ENCODE measurements at regions not wholly inside any gene's neighbourhood (a gene's known extent, or its start where the extent isn't known, plus 50 kb on each side); places are given as distances from the start of the nearest gene placed in this dataset.

- H3K79me2 ChIP-seq (ENCODE audit: insufficient read depth, low read length): no peaks in the 10 kb centered on the region
- H3K27me3 ChIP-seq (ENCODE audit: insufficient read depth, low read length): no peaks in the 10 kb centered on the region
- H3K9ac ChIP-seq (ENCODE audit: low read length): no peak overlapping the region
- H3K4me1 ChIP-seq (ENCODE audit: control insufficient read depth in 1 of 2, insufficient read depth in 2 of 2, low read length in 2 of 2): no peaks in the 10 kb centered on the region
- no TSS peak for BruUV-seq (replicated peaks)
- H4K20me1 ChIP-seq (ENCODE audit: insufficient read depth): no peaks in the 10 kb centered on the region
- no peaks in the 10 kb centered on the region for H3K36me3 ChIP-seq (ENCODE audit: control insufficient read depth in 1 of 2, insufficient read depth in 2 of 2, low read length in 2 of 2)
- DNase-seq (ENCODE audit: low read depth, low spot score) (no peak), ATAC-seq (no peak)
- H2AFZ ChIP-seq (ENCODE audit: low read depth, low read length, poor library complexity, severe bottlenecking): no peak overlapping the region
- POLR2A ChIA-PET: no interaction called here
- H3K9me2 ChIP-seq (ENCODE audit: insufficient read depth): no peaks in the 10 kb centered on the region
- RAD21 ChIA-PET (ENCODE audit: low non-redundant PET in 1 of 2, low total read pairs in 2 of 2, uncharacterized antibody in 2 of 2, unreplicated experiment in 2 of 2): no interaction called here
- H3K4me3 ChIP-seq (replicated peaks in 1 of 2; ENCODE audit: low read depth in 1 of 2, low read length in 2 of 2): no peak overlapping the region
- no peak overlapping the region for H3K27ac ChIP-seq (ENCODE audit: low read depth, low read length)
- intact Hi-C loops (cut with micrococcal nuclease): no loop called here
- TF ChIP-seq ZNF274 (IDR thresholded peaks at IDR 0.05; ENCODE audit: low read depth, low read length) (no peak), JUND (IDR thresholded peaks at IDR 0.05) (no peak)
- CTCF ChIA-PET: no interaction called here
- no peak overlapping the region for H3K4me2 ChIP-seq (ENCODE audit: low read length)
- H3K9me3 ChIP-seq (ENCODE audit: control insufficient read depth in 1 of 2, insufficient read depth in 1 of 2, low read depth in 1 of 2, low read length in 2 of 2): peaks cover 17 to 37% of the 10 kb centered on the region in 2 experiments; a peak in 2 of 4 replicates
Observed at GRCh38 chr22:34239421-34239820, 319.1 kb upstream of the LARGE1 start.

- Histone ChIP-seq H3K4me1 (ENCODE audit: control insufficient read depth in 1 of 2, insufficient read depth in 2 of 2, low read length in 2 of 2) (no peaks in the 10 kb centered on the region), H2AFZ (ENCODE audit: low read depth, low read length, poor library complexity, severe bottlenecking) (no peak overlapping the region), H3K36me3 (ENCODE audit: control insufficient read depth in 1 of 2, insufficient read depth in 2 of 2, low read length in 2 of 2) (no peaks in the 10 kb centered on the region), H3K27ac (ENCODE audit: low read depth, low read length) (no peak overlapping the region), H3K4me2 (ENCODE audit: low read length) (no peak overlapping the region), H3K9me3 (ENCODE audit: control insufficient read depth in 1 of 2, insufficient read depth in 1 of 2, low read depth in 1 of 2, low read length in 2 of 2) (peaks cover 17 to 34% of the 10 kb centered on the region in 2 experiments; a peak in 2 of 4 replicates), H3K27me3 (ENCODE audit: insufficient read depth, low read length) (no peaks in the 10 kb centered on the region), H3K9ac (ENCODE audit: low read length) (no peak overlapping the region), H3K9me2 (ENCODE audit: insufficient read depth) (no peaks in the 10 kb centered on the region), H4K20me1 (ENCODE audit: insufficient read depth) (no peaks in the 10 kb centered on the region), H3K79me2 (ENCODE audit: insufficient read depth, low read length) (no peaks in the 10 kb centered on the region), H3K4me3 (replicated peaks in 1 of 2; ENCODE audit: low read depth in 1 of 2, low read length in 2 of 2) (no peak overlapping the region)
- CTCF ChIA-PET: no interaction called here
- no peak for TF ChIP-seq ZNF274 (IDR thresholded peaks at IDR 0.05; ENCODE audit: low read depth, low read length)
- TF ChIP-seq CBX3 (IDR thresholded peaks at IDR 0.05; ENCODE audit: low read depth): no peak
- TF ChIP-seq FOSL1 (IDR thresholded peaks at IDR 0.05; ENCODE audit: low read depth): no peak
- no peak for TF ChIP-seq ZFX (IDR thresholded peaks at IDR 0.05)
- TF ChIP-seq REST (IDR thresholded peaks at IDR 0.05; ENCODE audit: low read depth): no peak
- TF ChIP-seq RAD21 (IDR thresholded peaks at IDR 0.05; ENCODE audit: low read depth): no peak
- TF ChIP-seq CTCF (IDR thresholded peaks at IDR 0.05 in 2 of 3, conservative IDR thresholded peaks at IDR 0.05 in 1 of 3; ENCODE audit: borderline replicate concordance in 1 of 3, insufficient read depth in 1 of 3, low read depth in 2 of 3, low read length in 2 of 3): no peak
- no peak for TF ChIP-seq JUND (IDR thresholded peaks at IDR 0.05)
- no peak for TF ChIP-seq ATF3 (IDR thresholded peaks at IDR 0.05)
- TF ChIP-seq EZH2 (IDR thresholded peaks at IDR 0.05): no peak
- TF ChIP-seq SP1 (IDR thresholded peaks at IDR 0.05; ENCODE audit: low read depth): no peak
- DNase-seq (ENCODE audit: low read depth, low spot score): no peak
- no TSS peak for BruUV-seq (replicated peaks)
- ATAC-seq: no peak
- POLR2A ChIA-PET: no interaction called here
- RAD21 ChIA-PET (ENCODE audit: low non-redundant PET in 1 of 2, low total read pairs in 2 of 2, uncharacterized antibody in 2 of 2, unreplicated experiment in 2 of 2): no interaction called here
- intact Hi-C loops (cut with micrococcal nuclease): no loop called here
Observed at GRCh38 chr22:34243023-34243422, 322.7 kb upstream of the LARGE1 start.
